Spleen (tissue), 11 donors: ENCODE measurements at regions not wholly inside any gene's neighbourhood (a gene's known extent, or its start where the extent isn't known, plus 50 kb on each side); places are given as distances from the start of the nearest gene placed in this dataset.

ENCODE experiments used
- DNase-seq: peaks from one replicate; pipeline ENCODE4 v3.0.0-alpha.2; 2020
- H3K27ac ChIP-seq, 8 donors: fragments of 200-600 bp; sonication (generic) in 7 of 8; 1 replicate in 4 of 8; 2 replicates in 4 of 8; pipeline versions ENCODE4 v1.5.0 to v1.8.0; 2016 to 2021; ENCODE audit warnings: inconsistent platforms in 4 of 8, mild to moderate bottlenecking in 4 of 8, moderate library complexity in 1 of 8
- H3K27me3 ChIP-seq, 7 donors: fragments of 200-600 bp; sonication (generic) in 6 of 7; replicated peaks in 1 of 7; 1 replicate in 4 of 7; 2 replicates in 3 of 7; pipeline versions ENCODE4 v1.5.0 to v1.8.0; 2016 to 2021; ENCODE audit warnings: inconsistent platforms in 3 of 7, mild to moderate bottlenecking in 1 of 7
- H3K36me3 ChIP-seq, 6 donors: fragments of 200-600 bp; sonication (generic) in 5 of 6; 1 replicate in 4 of 6; 2 replicates in 2 of 6; pipeline versions ENCODE4 v1.5.0 to v1.8.0; 2016 to 2021; ENCODE audit warnings: inconsistent platforms in 2 of 6
- H3K4me1 ChIP-seq, 6 donors: fragments of 200-600 bp; sonication (generic) in 5 of 6; 1 replicate in 3 of 6; 2 replicates in 3 of 6; pipeline versions ENCODE4 v1.5.0 to v1.8.0; 2016 to 2021; ENCODE audit warnings: inconsistent platforms in 3 of 6
- H3K4me3 ChIP-seq, 8 donors: fragments of 200-600 bp; sonication (generic) in 7 of 8; 1 replicate in 4 of 8; 2 replicates in 4 of 8; pipeline versions ENCODE4 v1.5.0 to v1.8.0; 2016 to 2021; ENCODE audit warnings: inconsistent platforms in 4 of 8, mild to moderate bottlenecking in 4 of 8, moderate library complexity in 2 of 8
- H3K9me3 ChIP-seq, 8 donors: fragments of 200-600 bp; sonication (generic) in 7 of 8; 1 replicate in 4 of 8; 2 replicates in 4 of 8; pipeline versions ENCODE4 v1.5.0 to v1.8.0; 2016 to 2021; ENCODE audit warnings: inconsistent platforms in 4 of 8
- POLR2A ChIP-seq, 3 donors: fragments of 450-650 bp; IDR thresholded peaks; one replicate each; pipeline ENCODE4 v1.5.1; 2017; ENCODE audit warnings: antibody characterized with exemption in 3 of 3, mild to moderate bottlenecking in 1 of 3
- POLR2AphosphoS5 ChIP-seq, 3 donors: sonication (generic); formaldehyde crosslinking; IDR thresholded peaks; one replicate each; pipeline ENCODE4 v1.5.1; 2017; ENCODE audit warnings: antibody characterized with exemption in 3 of 3
- WGBS, 5 donors: extraction: QIAGEN DNeasy Blood & Tissue Kit in 3 of 5; methylation state at CpG; one replicate each; pipeline versions ENCODE4 v1.1.5 to v1.1.7; 2013 to 2018; 5-methylcytosine and 5-hydroxymethylcytosine counted together
- intact Hi-C: fragments of 100-400 bp; cut with DNase I; formaldehyde crosslinking; loops from one replicate; pipeline ENCODE4 v1.15.0; 2023; ENCODE audit warnings: low total_unique reads
- TF ChIP-seq, protein P1 (sequence below), 11 experiments: fragments of 200-600 bp in 7 of 11; fragments of 450-650 bp in 4 of 11; sonication (generic) in 4 of 11; IDR thresholded peaks in 8 of 11; conservative IDR thresholded peaks in 3 of 11; 1 replicate in 7 of 11; 2 replicates in 4 of 11; pipeline versions ENCODE4 v1.4.0 to v1.8.0; 2016 to 2021; ENCODE audit warnings: antibody characterized with exemption in 11 of 11, inconsistent platforms in 4 of 11, mild to moderate bottlenecking in 1 of 11
- donor health status: healthy with polysubstance abuse.
- donor health status: DM: no; HTN: no; CAD: no; lungs with moderate emphysema.
- donor health status: DM: no; HTN: no; CAD: no.
- donor health status: Bipolar disorder and iron deficiency.
- donor health status: healthy.
- donor health status: DM: no; HTN: no; CAD: no.
- donor health status: DM: yes; HTN: yes; CAD: no.

DNA sequence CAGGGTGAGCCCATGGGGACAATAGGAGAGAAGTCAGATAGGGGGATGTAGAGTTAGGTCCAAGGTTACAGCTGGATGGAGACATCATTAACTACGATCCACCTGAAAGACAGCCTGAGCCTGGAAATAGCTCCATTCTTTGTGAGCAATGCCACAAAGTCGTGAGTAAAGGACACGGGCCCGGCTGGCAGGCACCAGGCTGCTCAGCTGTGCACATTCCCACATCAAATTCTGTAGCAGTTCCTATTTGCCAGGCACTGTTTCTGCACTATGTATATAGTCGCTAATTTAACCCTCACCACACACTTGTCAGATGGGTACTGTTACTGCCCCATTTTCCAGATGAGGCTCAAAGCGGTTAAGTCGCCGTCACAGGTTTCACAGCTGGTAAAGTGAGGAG, 338.0 kb upstream of the KAZN start:
- peaks cover 0 to 6% (median 0%) of the 10 kb centered on the region in 8 donors for H3K9me3 ChIP-seq
- no peak overlapping the region for H3K27ac ChIP-seq
- no peak for DNase-seq
- no peaks in the 10 kb centered on the region for H3K36me3 ChIP-seq
- peaks cover 0 to 57% (median 0%) of the 10 kb centered on the region in 7 donors for H3K27me3 ChIP-seq
- H3K4me3 ChIP-seq = no peak overlapping the region
- intact Hi-C loops = no loop called here
- TF ChIP-seq, protein P1, sequence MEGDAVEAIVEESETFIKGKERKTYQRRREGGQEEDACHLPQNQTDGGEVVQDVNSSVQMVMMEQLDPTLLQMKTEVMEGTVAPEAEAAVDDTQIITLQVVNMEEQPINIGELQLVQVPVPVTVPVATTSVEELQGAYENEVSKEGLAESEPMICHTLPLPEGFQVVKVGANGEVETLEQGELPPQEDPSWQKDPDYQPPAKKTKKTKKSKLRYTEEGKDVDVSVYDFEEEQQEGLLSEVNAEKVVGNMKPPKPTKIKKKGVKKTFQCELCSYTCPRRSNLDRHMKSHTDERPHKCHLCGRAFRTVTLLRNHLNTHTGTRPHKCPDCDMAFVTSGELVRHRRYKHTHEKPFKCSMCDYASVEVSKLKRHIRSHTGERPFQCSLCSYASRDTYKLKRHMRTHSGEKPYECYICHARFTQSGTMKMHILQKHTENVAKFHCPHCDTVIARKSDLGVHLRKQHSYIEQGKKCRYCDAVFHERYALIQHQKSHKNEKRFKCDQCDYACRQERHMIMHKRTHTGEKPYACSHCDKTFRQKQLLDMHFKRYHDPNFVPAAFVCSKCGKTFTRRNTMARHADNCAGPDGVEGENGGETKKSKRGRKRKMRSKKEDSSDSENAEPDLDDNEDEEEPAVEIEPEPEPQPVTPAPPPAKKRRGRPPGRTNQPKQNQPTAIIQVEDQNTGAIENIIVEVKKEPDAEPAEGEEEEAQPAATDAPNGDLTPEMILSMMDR (IDR thresholded peaks at IDR 0.05 in 8 of 11, conservative IDR thresholded peaks at IDR 0.05 in 3 of 11) = no peak
- TF ChIP-seq POLR2A (IDR thresholded peaks at IDR 0.05) (no peak), POLR2AphosphoS5 (IDR thresholded peaks at IDR 0.05) (no peak)
- H3K4me1 ChIP-seq = no peaks in the 10 kb centered on the region
- 88 to 97% (median 92%) methylated on average over 8 of the region's 8 CpGs for WGBS, 5 donors

DNA sequence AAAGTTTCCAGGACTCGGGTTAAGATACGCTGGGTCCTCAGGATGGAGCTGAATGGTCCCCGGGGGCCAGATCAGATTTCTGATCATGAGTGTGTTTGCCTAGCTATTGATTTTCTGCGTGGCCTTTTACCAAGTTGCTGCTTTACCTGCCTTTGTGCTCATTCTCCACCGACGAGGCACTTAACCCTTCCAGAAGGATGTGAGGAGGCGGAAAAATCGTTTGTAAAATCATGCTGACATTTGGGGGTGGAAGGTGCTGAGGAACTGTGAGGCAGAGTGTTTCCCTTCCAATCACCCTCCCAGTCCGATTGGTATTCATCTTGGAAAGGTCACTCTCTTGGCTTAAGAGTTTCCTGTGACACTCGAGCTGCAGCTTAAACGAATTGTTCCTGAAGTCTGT, 337.1 kb upstream of the KAZN start:
- TF ChIP-seq POLR2A (IDR thresholded peaks at IDR 0.05) (no peak), POLR2AphosphoS5 (IDR thresholded peaks at IDR 0.05) (no peak)
- TF ChIP-seq, protein P1 (IDR thresholded peaks at IDR 0.05 in 8 of 11, conservative IDR thresholded peaks at IDR 0.05 in 3 of 11) = no peak
- no peaks in the 10 kb centered on the region for H3K36me3 ChIP-seq
- intact Hi-C loops = no loop called here
- peaks cover 0 to 6% (median 0%) of the 10 kb centered on the region in 8 donors for H3K9me3 ChIP-seq
- H3K27me3 ChIP-seq = peaks cover 0 to 62% (median 0%) of the 10 kb centered on the region in 7 donors
- no peaks in the 10 kb centered on the region for H3K4me1 ChIP-seq
- DNase-seq = no peak
- 49 to 62% (median 53%) methylated on average over 11 of the region's 11 CpGs for WGBS, 5 donors
- H3K27ac ChIP-seq = no peak overlapping the region
- H3K4me3 ChIP-seq = no peak overlapping the region

DNA sequence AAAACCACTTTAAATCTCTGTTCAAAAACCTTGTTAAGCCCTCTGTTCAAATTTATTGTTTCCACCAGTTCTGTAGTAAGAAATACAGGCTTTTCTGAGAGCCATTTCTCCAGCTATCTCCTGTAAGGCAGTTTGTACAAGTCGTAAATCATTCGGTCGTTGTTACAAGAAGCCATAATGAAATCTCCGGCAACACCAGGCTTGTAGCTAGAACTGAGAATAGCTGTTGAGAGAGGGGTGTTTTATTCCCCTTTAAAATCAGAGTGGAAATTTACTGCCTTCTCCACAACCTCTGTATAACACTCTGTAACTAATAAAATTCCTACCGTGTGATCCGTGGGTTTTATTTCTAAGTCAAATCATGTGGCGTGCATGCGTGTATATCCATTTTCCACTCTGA, 335.8 kb upstream of the KAZN start:
- Histone ChIP-seq H3K36me3 (no peaks in the 10 kb centered on the region), H3K4me3 (no peak overlapping the region), H3K27ac (no peak overlapping the region), H3K9me3 (no peaks in the 10 kb centered on the region), H3K27me3 (peaks cover 0 to 66% (median 0%) of the 10 kb centered on the region in 7 donors), H3K4me1 (no peaks in the 10 kb centered on the region)
- intact Hi-C loops = no loop called here
- TF ChIP-seq, protein P1 (IDR thresholded peaks at IDR 0.05 in 8 of 11, conservative IDR thresholded peaks at IDR 0.05 in 3 of 11) = no peak
- TF ChIP-seq POLR2A (IDR thresholded peaks at IDR 0.05) = no peak
- TF ChIP-seq POLR2AphosphoS5 (IDR thresholded peaks at IDR 0.05) = no peak
- WGBS, 5 donors = 62 to 71% (median 67%) methylated on average over 8 of the region's 8 CpGs
- no peak for DNase-seq

DNA sequence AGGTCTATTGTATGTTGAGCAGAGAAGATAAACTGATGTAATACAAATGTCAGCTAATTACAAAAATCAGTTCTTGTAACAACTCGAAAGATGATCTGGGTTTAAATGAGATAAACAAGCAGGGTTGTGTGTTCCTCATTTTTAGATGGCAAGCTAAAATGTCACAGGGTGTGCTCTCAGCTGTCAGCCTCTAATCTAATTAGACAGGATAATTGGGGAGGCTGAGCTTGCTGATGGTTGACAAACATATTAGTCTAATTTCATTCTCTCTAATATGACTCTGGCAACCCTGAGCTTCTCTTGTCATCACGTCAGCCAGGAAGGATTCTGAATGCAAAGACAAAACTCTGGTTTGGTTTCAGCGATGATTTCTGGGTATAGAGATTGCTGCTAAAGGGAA, 335.3 kb upstream of the KAZN start:
- 64 to 80% (median 73%) methylated on average over 3 of the region's 3 CpGs for WGBS, 5 donors
- TF ChIP-seq POLR2AphosphoS5 (IDR thresholded peaks at IDR 0.05) (no peak), POLR2A (IDR thresholded peaks at IDR 0.05) (no peak)
- TF ChIP-seq, protein P1 (IDR thresholded peaks at IDR 0.05 in 8 of 11, conservative IDR thresholded peaks at IDR 0.05 in 3 of 11) = no peak

More for the DNA sequence above, 335.3 kb upstream of the KAZN start:
- no peaks in the 10 kb centered on the region for H3K4me1 ChIP-seq
- peaks cover 0 to 66% (median 0%) of the 10 kb centered on the region in 7 donors for H3K27me3 ChIP-seq
- H3K27ac ChIP-seq = no peak overlapping the region
- no peaks in the 10 kb centered on the region for H3K9me3 ChIP-seq
- intact Hi-C loops = no loop called here
- no peaks in the 10 kb centered on the region for H3K36me3 ChIP-seq
- H3K4me3 ChIP-seq = no peak overlapping the region
- DNase-seq = no peak
